Activated T-helper 17 cell treated with anti-CD3 and anti-CD28 coated beads, Interleukin-2, amount 50 U/mL, for 72 hours (primary cell): ENCODE measurements at regions not wholly inside any gene's neighbourhood (a gene's known extent, or its start where the extent isn't known, plus 50 kb on each side); places are given as distances from the start of the nearest gene placed in this dataset.

Source experiments
- ATAC-seq: fragments of 150-1000 bp; cut with Tn5 transposase; replicated peaks from 2 replicates; pipeline ENCODE4 v1.10.0; 2021; ENCODE audit warnings: mild to moderate bottlenecking, moderate library complexity
- H3K27ac Mint-ChIP-seq: one replicate; pipeline ENCODE4 v1.8.0; 2022; ENCODE audit warnings: mixed read lengths
- H3K27me3 Mint-ChIP-seq: one replicate; pipeline ENCODE4 v1.8.0; 2022; ENCODE audit warnings: mixed read lengths
- H3K36me3 Mint-ChIP-seq: one replicate; pipeline ENCODE4 v1.8.0; 2022; ENCODE audit warnings: low read depth, mild to moderate bottlenecking, mixed read lengths
- H3K4me1 Mint-ChIP-seq: one replicate; pipeline ENCODE4 v1.8.0; 2022; ENCODE audit warnings: mixed read lengths
- H3K4me3 Mint-ChIP-seq: one replicate; pipeline ENCODE4 v1.8.0; 2022; ENCODE audit warnings: mild to moderate bottlenecking, mixed read lengths
- H3K9me3 Mint-ChIP-seq: one replicate; pipeline ENCODE4 v1.8.0; 2022; ENCODE audit warnings: mixed read lengths

DNA sequence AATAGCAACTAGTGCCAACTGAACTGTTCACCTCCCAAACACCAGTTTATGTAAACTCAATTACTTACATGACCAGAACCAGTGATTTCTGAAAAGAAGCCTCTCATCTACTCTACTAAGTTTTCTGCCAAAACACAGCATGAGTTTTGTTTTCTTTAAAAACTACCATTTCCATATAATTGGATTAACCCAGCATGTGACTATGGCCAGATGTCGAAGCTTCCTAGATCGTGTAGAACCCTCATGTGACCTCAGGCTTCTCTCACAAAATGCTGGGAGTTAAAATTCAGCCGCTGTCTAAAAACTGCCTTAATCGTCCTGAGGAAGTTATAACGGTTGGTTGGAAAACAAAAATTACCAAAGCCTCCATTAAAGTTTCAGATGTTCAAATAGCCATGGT lies 303.5 kb downstream of the IRX1 start:
- Mint-ChIP-seq H3K9me3 (no peaks in the 10 kb centered on the region), H3K4me1 (no peaks in the 10 kb centered on the region), H3K4me3 (no peak overlapping the region), H3K36me3 (no peaks in the 10 kb centered on the region), H3K27ac (no peak overlapping the region), H3K27me3 (no peaks in the 10 kb centered on the region)
- no peak for ATAC-seq

DNA sequence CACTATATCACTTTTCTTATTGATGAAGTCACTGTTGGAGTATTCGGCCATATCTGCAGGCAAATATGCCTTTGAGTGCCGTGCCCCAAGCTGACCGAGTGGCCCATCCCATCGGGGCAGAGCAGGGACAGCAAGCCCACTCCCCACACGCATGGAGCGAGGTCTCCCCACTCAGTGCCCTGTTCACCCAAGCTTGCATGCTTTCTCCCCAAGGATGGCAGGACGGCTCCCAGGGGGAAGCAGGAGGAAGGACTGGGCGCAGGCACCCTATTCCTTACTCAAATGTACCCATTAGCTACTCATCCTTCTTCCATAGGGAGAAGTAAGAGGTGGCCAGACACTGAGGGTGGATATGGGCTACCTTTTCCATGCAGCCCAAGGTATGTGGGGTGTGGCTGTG lies 309.0 kb downstream of the IRX1 start:
- Mint-ChIP-seq H3K4me1 (no peaks in the 10 kb centered on the region), H3K27ac (no peak overlapping the region), H3K9me3 (peaks cover 9% of the 10 kb centered on the region), H3K27me3 (no peaks in the 10 kb centered on the region), H3K36me3 (no peaks in the 10 kb centered on the region), H3K4me3 (no peak overlapping the region)
- ATAC-seq = no peak

DNA sequence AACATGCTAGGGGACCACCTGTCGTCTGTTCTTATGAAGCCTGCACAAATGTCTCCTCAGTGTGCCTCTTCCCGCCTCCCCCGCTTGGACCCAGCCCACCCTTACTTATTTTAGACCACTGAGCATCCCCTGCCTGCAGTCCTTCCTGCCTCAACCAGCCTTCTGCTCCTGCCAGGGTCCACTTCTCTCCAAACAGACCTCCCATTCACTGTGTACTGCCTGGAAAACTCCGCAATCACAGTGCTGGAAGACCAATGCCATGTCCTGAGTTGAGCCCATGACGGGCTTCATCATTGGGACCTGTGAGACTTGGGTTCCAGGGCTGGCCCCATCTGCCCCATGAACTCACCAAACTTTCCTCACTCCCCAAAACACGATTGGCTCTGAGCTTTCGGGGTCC lies 309.4 kb downstream of the IRX1 start:
- Mint-ChIP-seq H3K36me3 (no peaks in the 10 kb centered on the region), H3K4me3 (no peak overlapping the region), H3K4me1 (no peaks in the 10 kb centered on the region), H3K27ac (no peak overlapping the region), H3K27me3 (no peaks in the 10 kb centered on the region), H3K9me3 (peaks cover 9% of the 10 kb centered on the region)
- no peak for ATAC-seq

DNA sequence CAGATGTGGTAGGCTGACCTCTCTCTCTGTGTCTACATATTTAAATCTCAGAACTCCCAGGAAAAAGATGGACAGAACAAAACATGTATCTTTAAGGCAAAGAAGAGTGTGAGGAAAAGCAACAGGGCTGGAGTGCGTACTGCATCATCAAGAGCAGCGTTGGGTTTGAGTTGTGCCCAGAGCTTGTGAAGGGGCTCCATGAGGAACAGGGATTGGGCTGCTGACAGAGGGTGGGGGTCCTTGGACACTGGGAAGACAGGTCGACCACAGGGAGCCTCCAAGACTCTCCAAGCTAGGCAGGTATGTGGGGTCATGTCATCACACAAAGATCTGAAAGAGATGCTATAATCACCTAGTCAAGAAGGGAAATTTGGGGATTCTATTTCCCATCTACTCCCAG lies 309.9 kb downstream of the IRX1 start:
- no peak for ATAC-seq
- H3K27me3 Mint-ChIP-seq = no peaks in the 10 kb centered on the region
- H3K27ac Mint-ChIP-seq = no peak overlapping the region
- peaks cover 9% of the 10 kb centered on the region for H3K9me3 Mint-ChIP-seq
- no peaks in the 10 kb centered on the region for H3K36me3 Mint-ChIP-seq
- H3K4me3 Mint-ChIP-seq = no peak overlapping the region
- H3K4me1 Mint-ChIP-seq = no peaks in the 10 kb centered on the region

DNA sequence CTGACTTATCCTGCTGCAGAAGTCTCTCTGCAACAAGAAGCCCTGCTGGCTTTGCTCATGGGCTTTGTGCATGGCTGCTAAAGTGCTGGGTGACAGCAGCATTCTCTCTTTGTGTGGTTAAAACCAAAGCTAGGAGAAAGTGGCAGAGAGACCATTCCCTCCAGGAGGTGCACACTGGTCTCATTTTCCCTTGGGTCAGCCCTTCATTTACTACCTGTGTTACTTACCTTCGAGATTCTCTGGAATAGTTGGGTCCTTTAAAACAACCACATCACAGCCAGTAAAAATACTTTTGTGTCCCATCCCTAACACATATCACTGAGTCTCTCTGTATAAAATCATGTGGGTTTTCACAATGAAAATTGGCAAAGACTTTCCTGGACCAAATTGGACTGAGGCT lies 315.5 kb downstream of the IRX1 start:
- no peak for ATAC-seq
- Mint-ChIP-seq H3K27me3 (no peaks in the 10 kb centered on the region), H3K4me3 (no peak overlapping the region), H3K27ac (no peak overlapping the region), H3K9me3 (peaks cover 15% of the 10 kb centered on the region), H3K4me1 (no peaks in the 10 kb centered on the region), H3K36me3 (no peaks in the 10 kb centered on the region)

DNA sequence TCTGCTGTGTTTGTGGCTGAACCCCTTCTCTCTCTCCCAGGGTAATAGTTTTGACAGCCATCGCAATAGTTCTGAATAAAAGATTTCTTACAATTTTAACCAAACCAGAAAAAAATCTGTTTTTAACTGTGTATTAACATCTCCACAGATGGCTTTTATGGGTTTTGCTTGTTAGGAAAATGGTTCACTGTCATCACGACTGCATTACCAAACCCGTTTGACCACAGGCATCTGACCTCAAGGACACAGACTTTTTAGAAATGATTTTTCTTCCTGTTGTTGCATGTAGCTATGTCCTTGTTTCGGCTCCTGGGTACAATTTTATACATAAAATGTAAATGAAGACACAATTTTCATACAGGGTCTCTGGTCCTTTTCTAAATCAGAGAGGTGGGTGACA lies 316.1 kb downstream of the IRX1 start:
- H3K27ac Mint-ChIP-seq = no peak overlapping the region
- peaks cover 15% of the 10 kb centered on the region for H3K9me3 Mint-ChIP-seq
- H3K27me3 Mint-ChIP-seq = no peaks in the 10 kb centered on the region
- no peaks in the 10 kb centered on the region for H3K36me3 Mint-ChIP-seq
- ATAC-seq = no peak
- no peak overlapping the region for H3K4me3 Mint-ChIP-seq
- no peaks in the 10 kb centered on the region for H3K4me1 Mint-ChIP-seq

DNA sequence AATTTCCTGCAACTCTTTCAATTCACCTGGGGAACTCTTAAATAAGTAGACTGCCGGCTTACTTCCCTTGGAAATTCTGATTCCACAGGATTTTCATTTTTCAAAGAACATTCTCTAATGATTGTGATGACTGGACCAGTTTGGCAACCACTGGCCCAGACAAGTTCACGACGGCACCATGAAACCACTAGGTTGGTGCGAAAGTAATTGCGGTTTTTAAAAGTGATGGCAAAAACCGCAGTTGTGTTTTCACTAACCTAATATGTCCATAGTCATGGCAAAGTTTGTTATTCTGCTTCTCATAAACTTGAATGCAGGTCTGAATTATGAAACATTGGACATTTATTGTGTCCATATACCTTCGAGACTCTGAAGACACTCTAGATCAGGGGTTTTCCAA lies 317.2 kb downstream of the IRX1 start:
- no peaks in the 10 kb centered on the region for H3K27me3 Mint-ChIP-seq
- H3K4me3 Mint-ChIP-seq = no peak overlapping the region
- no peak overlapping the region for H3K27ac Mint-ChIP-seq
- ATAC-seq = no peak
- peaks cover 19% of the 10 kb centered on the region for H3K9me3 Mint-ChIP-seq
- H3K36me3 Mint-ChIP-seq = no peaks in the 10 kb centered on the region
- H3K4me1 Mint-ChIP-seq = no peaks in the 10 kb centered on the region

DNA sequence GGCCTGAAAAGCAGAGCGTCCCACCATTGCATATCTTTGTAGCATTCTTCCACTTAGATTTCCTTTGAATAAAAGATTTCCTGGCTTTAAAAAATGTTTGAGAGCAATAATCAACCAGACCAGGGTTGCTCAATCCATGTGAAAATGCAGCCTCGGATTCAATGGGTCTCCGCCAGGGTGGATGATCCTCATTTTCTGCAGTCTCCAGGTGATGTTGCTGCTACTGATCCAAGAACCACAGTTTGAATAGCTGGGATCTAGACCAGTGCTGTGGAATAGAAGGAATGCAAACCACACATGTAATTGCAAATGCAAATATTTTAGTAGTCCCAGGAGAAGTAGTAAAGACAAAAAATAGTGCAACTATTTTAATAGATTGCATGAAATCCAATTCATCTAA lies 317.6 kb downstream of the IRX1 start:
- Mint-ChIP-seq H3K36me3 (no peaks in the 10 kb centered on the region), H3K27me3 (no peaks in the 10 kb centered on the region), H3K4me1 (no peaks in the 10 kb centered on the region), H3K9me3 (peaks cover 17% of the 10 kb centered on the region), H3K4me3 (no peak overlapping the region), H3K27ac (no peak overlapping the region)
- no peak for ATAC-seq

DNA sequence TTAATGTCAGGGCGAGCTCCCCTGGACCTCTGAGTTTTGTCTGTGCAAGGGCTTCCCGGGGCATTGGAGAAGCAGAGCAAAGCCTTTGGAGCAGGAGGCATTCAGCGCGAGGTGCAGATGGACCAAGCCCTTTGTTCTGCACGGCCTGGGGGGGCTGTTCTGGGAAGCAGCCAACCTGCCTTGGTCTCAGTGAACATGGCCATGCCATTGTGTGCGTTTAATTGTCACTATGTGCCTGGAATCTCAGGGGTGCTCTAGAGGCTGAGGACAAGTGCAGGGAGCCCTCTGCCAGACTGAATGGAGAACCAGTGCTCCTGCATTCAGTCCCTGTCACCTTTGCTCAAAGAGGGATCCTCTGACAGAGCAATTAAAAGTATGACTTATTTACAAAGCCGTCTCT lies 329.4 kb downstream of the IRX1 start:
- Mint-ChIP-seq H3K9me3 (peaks cover 21% of the 10 kb centered on the region), H3K4me3 (no peak overlapping the region), H3K27me3 (no peaks in the 10 kb centered on the region), H3K27ac (no peak overlapping the region), H3K36me3 (no peaks in the 10 kb centered on the region), H3K4me1 (no peaks in the 10 kb centered on the region)
- no peak for ATAC-seq

DNA sequence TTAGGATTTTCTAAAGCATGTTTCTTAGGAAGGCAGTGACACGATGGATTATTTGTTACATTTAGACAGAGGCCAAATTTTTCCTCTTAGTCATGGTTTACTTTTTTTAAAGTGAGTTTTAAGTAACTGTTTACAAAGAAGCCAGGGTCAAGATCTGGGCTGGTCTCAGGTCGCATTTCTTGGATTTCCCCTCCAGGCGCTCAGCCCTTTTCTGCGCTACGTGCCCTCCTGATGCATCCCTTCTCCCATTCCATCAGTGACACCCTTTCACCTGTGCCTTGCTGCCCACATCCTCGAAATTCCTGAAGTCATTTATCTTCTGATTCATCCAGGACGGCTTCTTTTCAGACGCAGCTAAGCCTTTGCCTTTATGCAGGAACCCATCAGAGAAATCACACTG lies 330.3 kb downstream of the IRX1 start:
- no peak overlapping the region for H3K4me3 Mint-ChIP-seq
- ATAC-seq = no peak
- no peaks in the 10 kb centered on the region for H3K27me3 Mint-ChIP-seq
- peaks cover 22% of the 10 kb centered on the region for H3K9me3 Mint-ChIP-seq
- no peaks in the 10 kb centered on the region for H3K4me1 Mint-ChIP-seq
- no peak overlapping the region for H3K27ac Mint-ChIP-seq
- H3K36me3 Mint-ChIP-seq = no peaks in the 10 kb centered on the region

DNA sequence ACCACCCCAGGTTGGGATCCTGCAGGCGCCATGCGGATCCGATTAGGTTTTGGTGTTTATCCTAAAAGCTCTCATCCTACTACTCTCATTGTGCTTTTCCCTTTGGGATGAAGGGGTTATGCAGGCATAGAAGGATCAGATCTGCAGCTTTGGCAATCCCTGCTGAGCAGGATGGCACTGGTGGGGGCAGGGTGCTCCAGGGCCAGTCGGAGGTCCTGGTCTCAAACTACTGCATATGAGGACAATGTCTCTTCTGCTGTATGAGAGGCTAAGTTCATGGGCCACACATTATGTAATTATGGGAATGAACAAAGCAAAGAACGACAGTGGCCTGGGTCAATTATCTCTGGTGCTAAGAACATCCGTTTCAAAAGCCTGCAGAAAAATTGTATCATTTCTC lies 334.2 kb downstream of the IRX1 start:
- no peaks in the 10 kb centered on the region for H3K4me1 Mint-ChIP-seq
- H3K36me3 Mint-ChIP-seq = no peaks in the 10 kb centered on the region
- H3K27ac Mint-ChIP-seq = no peak overlapping the region
- peaks cover 22% of the 10 kb centered on the region for H3K9me3 Mint-ChIP-seq
- H3K27me3 Mint-ChIP-seq = no peaks in the 10 kb centered on the region
- H3K4me3 Mint-ChIP-seq = no peak overlapping the region
- no peak for ATAC-seq

DNA sequence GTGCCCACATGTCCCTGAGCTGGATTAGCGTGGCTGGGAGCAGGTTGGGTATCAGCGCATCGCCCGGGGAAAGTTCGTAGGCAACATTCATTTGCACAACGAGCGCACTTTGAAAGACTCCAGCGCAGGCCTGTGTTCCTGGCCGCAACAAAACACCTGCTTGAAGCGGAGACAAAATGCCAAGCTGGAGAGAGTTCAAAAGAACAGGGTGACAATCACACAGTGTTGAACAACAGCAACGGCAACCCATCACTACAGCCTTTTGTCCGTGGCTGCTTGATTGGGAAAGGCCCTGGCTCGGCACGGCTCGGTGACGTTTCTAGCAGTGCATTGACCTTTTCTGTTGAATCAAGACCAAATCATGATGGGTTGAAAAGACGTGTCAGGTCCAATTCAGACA lies 336.3 kb downstream of the IRX1 start:
- ATAC-seq = no peak
- H3K4me3 Mint-ChIP-seq = no peak overlapping the region
- no peaks in the 10 kb centered on the region for H3K4me1 Mint-ChIP-seq
- no peaks in the 10 kb centered on the region for H3K36me3 Mint-ChIP-seq
- no peaks in the 10 kb centered on the region for H3K27me3 Mint-ChIP-seq
- peaks cover 29% of the 10 kb centered on the region for H3K9me3 Mint-ChIP-seq
- no peak overlapping the region for H3K27ac Mint-ChIP-seq

DNA sequence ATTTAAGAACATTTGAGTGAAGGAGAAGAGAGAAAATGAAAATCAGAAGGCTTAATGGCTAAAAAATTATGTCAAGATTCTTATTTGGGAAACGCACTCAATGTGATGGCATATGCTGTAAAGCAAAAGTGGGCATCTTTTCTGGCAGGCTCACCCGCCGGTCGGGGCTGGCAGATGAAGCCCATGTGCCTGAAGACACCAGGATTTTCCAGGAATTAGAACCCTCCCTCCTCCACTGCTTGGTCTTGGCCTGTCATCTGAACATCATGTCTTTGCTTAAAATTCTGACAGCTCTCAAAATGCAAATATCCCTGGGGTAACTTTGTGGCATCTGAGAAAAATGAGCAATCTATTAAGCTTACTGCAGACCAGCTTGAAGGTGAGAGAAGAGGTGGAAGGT lies 337.9 kb downstream of the IRX1 start:
- Mint-ChIP-seq H3K9me3 (peaks cover 19% of the 10 kb centered on the region), H3K27me3 (no peaks in the 10 kb centered on the region), H3K4me1 (no peaks in the 10 kb centered on the region), H3K4me3 (no peak overlapping the region), H3K27ac (no peak overlapping the region), H3K36me3 (no peaks in the 10 kb centered on the region)
- no peak for ATAC-seq

DNA sequence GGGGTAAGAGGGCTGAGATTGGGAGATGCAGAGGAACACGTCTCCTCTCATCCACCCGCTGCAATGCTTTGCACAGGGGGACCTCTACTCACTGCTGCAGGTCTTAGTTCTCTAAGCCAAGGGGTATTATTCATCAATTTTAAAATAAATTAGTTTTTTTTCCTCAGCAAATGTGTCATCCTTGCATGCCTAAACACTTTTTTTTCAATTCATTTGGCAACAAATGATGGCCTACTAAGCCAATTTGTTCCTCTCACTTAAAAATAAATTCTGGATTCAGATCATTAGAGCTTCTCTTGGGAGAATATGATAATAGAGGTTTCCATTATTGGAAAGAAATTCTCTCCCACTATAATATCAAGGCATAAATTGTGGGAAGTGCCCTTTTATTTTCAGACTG lies 338.3 kb downstream of the IRX1 start:
- no peaks in the 10 kb centered on the region for H3K27me3 Mint-ChIP-seq

DNA sequence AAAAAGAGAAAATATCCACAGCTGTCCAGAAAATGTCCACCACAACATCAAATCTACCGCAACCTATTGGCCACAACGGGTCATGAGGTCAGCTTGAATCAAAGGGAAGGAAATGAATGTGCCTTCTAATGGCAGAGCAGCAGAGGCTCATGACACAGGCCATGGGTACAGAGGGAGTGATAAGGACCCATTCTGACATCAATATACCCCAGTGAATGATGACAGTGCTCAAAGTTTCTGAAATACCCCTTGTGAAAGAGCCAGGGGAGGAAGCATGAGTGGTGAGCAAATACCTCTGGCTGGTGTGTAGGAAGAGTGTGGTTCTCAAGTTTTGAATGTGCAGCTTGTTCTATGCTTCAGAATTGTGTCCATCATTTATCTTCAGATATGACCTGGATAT lies 348.2 kb downstream of the IRX1 start:
- H3K4me1 Mint-ChIP-seq = no peaks in the 10 kb centered on the region
- H3K27me3 Mint-ChIP-seq = no peaks in the 10 kb centered on the region
- H3K27ac Mint-ChIP-seq = no peak overlapping the region
- H3K4me3 Mint-ChIP-seq = no peak overlapping the region
- ATAC-seq = no peak
- no peaks in the 10 kb centered on the region for H3K36me3 Mint-ChIP-seq
- peaks cover 10% of the 10 kb centered on the region for H3K9me3 Mint-ChIP-seq

More for the DNA sequence above, 338.3 kb downstream of the IRX1 start:
- H3K4me1 Mint-ChIP-seq = no peaks in the 10 kb centered on the region
- no peak overlapping the region for H3K27ac Mint-ChIP-seq
- H3K4me3 Mint-ChIP-seq = no peak overlapping the region
- ATAC-seq = no peak
- H3K9me3 Mint-ChIP-seq = peaks cover 19% of the 10 kb centered on the region
- H3K36me3 Mint-ChIP-seq = no peaks in the 10 kb centered on the region

DNA sequence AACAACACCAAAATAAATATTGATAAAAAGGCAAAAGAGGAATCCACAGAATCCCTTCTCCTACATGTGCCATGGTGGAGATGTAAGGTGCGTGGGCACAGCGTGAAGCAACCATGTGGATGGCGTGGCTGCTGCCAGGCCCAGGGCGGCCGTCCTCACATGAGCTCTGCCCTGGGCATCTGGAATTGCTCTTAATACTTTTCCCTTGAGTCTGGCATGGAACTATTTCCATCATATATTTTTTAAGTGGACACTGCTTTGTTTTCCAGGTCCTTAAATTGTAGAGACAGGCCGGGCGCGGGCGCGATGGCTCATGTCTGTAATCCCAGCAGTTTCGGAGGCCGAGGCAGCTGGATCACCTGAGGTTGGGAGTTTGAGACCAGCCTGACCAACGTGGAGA lies 349.3 kb downstream of the IRX1 start:
- Mint-ChIP-seq H3K27me3 (no peaks in the 10 kb centered on the region), H3K36me3 (no peaks in the 10 kb centered on the region), H3K27ac (no peak overlapping the region), H3K4me3 (no peak overlapping the region), H3K4me1 (no peaks in the 10 kb centered on the region), H3K9me3 (peaks cover 10% of the 10 kb centered on the region)
- ATAC-seq = no peak
